NT2/D1 (cell line): ENCODE measurements at regions not wholly inside any gene's neighbourhood (a gene's known extent, or its start where the extent isn't known, plus 50 kb on each side); places are given as distances from the start of the nearest gene placed in this dataset.

Source experiments
- SUZ12 ChIP-seq: IDR thresholded peaks from 2 replicates; pipeline ENCODE4 v1.6.1; 2011; ENCODE audit not compliant: insufficient read length, insufficient read depth; ENCODE audit errors: extremely low read depth
- YY1 ChIP-seq: IDR thresholded peaks from 2 replicates; pipeline ENCODE4 v1.6.1; 2011; ENCODE audit not compliant: insufficient read length, insufficient read depth
- ZNF274 ChIP-seq: IDR thresholded peaks from 2 replicates; pipeline ENCODE4 v1.6.1; 2011; ENCODE audit warnings: mild to moderate bottlenecking, low read depth, low read length

- TF ChIP-seq ZNF274: no peak
- no peak for TF ChIP-seq YY1
- no peak for TF ChIP-seq SUZ12
Measured at GRCh38 chr11:109291553-109291952, 130.4 kb upstream of the C11orf87 start.
